ENCODE measurements at regions not wholly inside any gene's neighbourhood (a gene's known extent, or its start where the extent isn't known, plus 50 kb on each side); places are given as distances from the start of the nearest gene placed in this dataset.

DNA sequence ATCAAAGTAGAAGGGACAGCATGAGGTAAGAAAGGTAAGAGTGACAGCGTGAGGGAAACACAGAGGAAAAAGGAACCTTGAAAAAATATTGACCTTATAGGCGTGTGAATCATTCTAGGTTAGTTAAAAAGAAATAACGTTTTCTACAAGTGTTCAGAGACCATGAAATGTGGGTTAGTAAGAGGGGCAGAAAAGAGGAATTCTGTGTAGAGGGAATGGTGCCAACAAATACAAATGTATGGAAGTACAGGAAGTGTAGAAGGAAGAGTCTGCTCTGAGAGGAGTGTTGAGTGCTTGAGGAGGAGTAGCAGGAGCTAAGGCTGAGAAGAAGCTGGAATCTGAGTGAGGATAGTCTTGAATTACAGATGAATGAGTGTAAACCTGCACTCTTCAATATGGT lies 418.6 kb upstream of the RIOK2 start:
- TF ChIP-seq CTCF (IDR thresholded peaks at IDR 0.05; ENCODE audit: control extremely low read depth in 1 of 3, insufficient read depth in 1 of 3, low read depth in 1 of 3, low read length in 3 of 3) (no peak), ATF3 (IDR thresholded peaks at IDR 0.05; ENCODE audit: insufficient read depth, low read depth, low read length) (no peak), EZH2 (IDR thresholded peaks at IDR 0.05; ENCODE audit: low read depth, low read length, severe bottlenecking) (no peak), GABPA (IDR thresholded peaks at IDR 0.05; ENCODE audit: borderline replicate concordance, insufficient read depth, low read length) (no peak), SP4 (IDR thresholded peaks at IDR 0.05; ENCODE audit: low read length) (no peak), CEBPB (IDR thresholded peaks at IDR 0.05; ENCODE audit: low read depth, low read length) (no peak), CBX8 (IDR thresholded peaks at IDR 0.05; ENCODE audit: borderline replicate concordance, low read depth, low read length) (no peak), CHD2 (IDR thresholded peaks at IDR 0.05; ENCODE audit: low read length) (no peak), JUN (IDR thresholded peaks at IDR 0.05; ENCODE audit: low read depth, low read length) (no peak), CHD1 (IDR thresholded peaks at IDR 0.05; ENCODE audit: low read depth, low read length) (no peak), POLR2A (IDR thresholded peaks at IDR 0.05; ENCODE audit: control extremely low read depth in 1 of 2, low read depth in 2 of 2, low read length in 2 of 2) (no peak)

Data from H1 (cell line).